HG03175 (cell line): ENCODE measurements at regions not wholly inside any gene's neighbourhood (a gene's known extent, or its start where the extent isn't known, plus 50 kb on each side); places are given as distances from the start of the nearest gene placed in this dataset.

ENCODE experiments used
- ATAC-seq: cut with Tn5 transposase; IDR thresholded peaks from one replicate; pipeline ENCODE4 v1.9.1; 2021; ENCODE audit warnings: mild to moderate bottlenecking, moderate library complexity; ENCODE audit not compliant: unreplicated experiment

GRCh38 chr4:124019749-124020549 lies 623.4 kb downstream of the SPRY1 start:
- no peak for ATAC-seq

DNA sequence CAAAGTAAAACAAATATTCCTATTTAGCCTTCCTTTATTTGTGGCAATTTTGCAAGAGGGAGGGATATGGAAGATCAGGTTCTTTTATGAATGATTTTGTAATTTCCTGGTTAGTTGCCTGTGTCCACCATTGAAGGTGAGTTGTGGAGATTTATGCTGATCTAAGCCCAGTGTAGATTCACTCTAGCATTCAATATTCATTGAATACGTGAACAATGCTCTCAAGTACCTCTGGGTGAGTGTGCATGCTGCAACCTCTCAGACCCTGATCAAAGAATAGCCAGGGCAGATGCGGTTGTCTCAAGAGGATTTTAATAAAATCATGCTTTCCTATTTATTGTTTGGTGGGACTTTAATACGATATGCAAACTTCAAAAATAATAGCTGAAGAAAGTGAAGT lies 628.4 kb downstream of the SPRY1 start:
- ATAC-seq: no peak

DNA sequence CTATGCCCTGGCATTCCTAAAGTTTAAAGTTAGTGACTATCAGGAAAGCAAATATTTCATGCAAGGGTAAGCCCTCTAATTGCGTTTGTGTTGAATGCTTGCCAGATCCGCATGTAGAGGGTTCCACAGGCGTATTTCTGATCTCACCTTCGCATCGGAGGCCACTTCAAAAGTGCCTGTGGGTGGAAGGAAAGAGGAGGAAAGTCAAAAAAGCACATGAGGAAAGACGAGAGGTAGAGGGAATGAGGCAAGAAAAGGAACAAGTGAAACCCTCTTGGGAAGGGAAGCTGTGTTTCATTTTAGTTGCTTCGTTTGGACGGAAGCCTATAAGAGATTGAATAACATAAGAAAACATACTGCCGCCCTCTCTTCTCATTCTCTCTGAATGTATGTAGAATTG lies 628.8 kb downstream of the SPRY1 start:
- no peak for ATAC-seq

- no peak for ATAC-seq
Observed at GRCh38 chr4:124028182-124028581, 631.6 kb downstream of the SPRY1 start.

DNA sequence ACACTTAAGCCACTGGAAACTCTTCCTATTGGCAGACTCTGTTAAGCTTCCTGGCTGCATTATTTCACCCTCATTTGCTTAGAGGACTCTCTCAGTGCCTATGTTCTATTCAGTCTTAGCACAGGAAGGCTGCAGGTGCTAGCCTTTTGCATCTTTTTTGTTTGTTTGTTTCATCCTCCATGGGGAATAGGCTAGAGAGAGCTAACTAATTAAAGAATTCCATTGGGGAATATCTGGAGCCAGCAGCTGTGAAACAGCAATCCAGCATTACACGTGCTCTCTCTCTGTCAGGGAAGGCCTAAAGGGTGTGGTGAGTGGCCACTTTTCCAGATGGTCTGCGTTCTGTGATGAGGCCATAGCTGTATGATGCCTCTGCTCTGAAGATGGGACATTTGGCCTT lies 633.6 kb downstream of the SPRY1 start:
- ATAC-seq: no peak

- no peak for ATAC-seq
Observed at GRCh38 chr4:124032035-124032434, 635.4 kb downstream of the SPRY1 start.

DNA sequence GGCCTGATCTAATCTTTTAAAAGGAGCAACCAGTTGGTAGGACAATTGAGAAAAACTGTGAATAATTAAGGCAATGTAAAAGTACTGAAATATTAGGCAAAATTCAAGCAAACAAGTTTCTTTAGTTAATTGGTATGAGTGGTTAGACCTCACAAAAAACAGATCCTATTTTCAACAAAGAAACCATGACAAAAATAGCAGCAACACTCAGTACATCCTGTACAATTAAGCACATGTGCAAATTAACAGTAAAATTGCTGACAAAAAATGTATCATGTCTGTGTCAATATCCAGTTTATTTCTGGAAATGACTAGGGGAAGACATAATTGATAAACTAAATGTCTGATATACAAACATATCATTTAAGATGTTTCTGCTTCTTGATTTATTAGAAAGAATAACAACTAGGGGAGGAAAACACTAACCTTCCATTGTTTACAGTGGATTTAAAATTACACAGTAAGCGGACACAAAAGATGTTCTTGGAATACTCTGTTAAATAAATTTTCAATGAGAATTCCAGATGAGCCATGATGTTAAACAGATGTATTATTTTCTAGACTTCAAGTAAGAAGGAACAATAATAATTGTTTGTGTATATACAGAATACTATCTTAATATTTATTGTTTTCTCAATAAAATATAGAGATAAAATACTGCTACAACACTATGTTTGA lies 638.9 kb downstream of the SPRY1 start:
- no peak for ATAC-seq

DNA sequence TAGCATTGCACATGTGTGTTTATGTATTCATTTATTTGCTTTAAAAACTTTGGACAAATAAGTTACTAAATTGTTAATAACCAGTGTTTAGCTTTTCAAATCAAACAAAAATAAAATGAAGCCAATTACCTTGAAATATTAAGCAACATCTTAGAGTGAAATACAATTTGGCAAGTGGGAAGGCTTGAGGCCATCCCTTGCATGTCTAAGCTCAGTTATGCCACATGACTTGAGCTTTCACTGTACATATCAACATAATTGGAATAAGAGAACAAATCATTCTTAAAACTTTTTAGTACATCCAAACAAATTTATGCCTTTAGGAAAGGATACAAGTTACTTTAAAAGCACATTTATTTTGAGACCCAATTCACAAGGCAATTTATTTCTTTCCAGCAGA lies 640.6 kb downstream of the SPRY1 start:
- no peak for ATAC-seq

- no peak for ATAC-seq
Observed at GRCh38 chr4:124044330-124044729, 647.7 kb downstream of the SPRY1 start.

DNA sequence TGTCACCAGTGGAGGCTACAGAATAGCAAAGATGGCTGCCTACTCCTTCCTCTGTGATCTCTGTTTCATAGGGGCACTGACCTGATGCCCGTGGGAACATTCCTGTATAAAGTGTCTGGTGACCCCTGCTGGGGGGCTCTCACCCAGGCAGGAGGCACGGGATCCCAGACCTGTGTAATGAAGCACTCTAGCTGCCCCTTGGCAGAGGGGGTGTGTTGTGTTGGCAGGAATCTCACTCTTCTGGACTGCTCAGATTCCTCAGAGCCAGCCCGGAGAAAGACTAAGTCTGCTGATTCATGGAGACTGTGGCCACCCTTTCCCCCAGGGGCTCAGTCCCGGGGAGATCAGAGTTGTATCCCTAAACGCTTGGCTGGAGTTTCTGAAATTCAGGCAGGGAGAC lies 648.3 kb downstream of the SPRY1 start:
- ATAC-seq: no peak

DNA sequence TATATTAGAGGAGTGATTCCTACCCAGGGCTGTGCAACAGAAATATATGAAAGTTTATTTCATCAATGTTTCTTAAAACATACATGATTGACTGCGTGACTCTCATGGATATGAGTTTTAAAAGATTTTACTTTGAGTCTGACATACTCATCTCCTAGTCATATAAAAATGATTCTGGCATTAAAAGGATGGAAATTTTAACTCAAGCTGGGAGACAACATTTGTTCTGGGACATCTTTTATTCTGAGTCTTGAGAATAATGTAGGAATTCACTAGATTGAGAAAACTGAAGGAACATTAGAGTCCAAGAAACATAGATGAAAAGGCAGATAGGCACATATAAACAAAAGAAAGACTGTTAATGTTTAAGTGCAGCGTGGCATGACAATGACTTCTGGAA lies 649.6 kb downstream of the SPRY1 start:
- ATAC-seq: no peak

GRCh38 chr4:124053872-124054538 lies 657.4 kb downstream of the SPRY1 start:
- no peak for ATAC-seq

DNA sequence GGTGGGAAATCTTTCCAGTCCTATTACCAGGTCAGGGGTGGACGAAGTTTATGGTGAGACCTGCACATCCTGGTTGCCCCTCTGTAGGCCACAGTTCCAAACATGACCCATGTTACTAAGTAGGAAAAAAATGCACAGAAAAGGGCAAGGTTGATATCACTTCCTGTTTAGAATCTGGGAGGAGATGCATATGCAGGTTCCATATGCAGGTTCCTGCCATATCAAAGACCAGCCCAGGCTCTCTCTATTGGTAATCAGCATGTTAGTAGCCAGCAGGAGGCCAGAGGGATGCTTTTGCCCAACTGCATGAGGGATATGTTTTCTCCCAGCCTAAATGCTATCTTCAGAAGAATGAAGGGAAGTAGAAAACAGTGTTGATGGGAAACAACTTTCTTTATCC lies 657.2 kb downstream of the ANKRD50 start:
- ATAC-seq: no peak

- no peak for ATAC-seq
Observed at GRCh38 chr4:124055896-124056295, 656.6 kb downstream of the ANKRD50 start.

DNA sequence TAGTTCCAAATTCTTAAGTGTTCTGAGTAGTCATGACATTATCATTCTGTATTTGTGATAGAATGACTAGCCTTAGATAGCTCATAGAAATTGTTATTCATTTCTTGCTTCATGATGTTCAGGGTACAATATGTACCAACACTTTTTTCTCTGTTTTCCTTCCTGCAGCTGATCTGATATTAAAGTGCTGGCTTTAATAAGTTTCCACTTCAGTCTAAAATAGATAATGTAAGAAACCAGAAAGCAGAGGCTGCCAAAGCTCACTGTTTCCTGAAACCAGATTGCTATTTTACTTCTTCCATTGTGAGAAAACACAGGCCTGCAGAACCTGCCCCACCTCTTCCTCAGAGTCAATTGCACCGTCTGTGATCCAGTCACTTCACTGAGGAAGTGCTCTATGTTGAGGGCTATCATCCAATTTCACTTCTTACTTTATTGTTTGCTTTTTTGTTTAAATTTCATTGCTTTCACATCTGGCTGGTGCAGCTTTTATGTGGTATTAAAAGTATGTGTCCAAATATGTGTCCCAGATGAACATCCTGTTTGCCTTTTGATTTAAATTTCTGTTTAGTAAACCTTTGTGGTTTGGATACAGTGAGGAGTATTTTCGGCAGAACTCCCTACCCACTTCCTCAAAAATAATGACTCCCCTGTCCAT lies 652.1 kb downstream of the ANKRD50 start:
- ATAC-seq: peak; percentile 49

DNA sequence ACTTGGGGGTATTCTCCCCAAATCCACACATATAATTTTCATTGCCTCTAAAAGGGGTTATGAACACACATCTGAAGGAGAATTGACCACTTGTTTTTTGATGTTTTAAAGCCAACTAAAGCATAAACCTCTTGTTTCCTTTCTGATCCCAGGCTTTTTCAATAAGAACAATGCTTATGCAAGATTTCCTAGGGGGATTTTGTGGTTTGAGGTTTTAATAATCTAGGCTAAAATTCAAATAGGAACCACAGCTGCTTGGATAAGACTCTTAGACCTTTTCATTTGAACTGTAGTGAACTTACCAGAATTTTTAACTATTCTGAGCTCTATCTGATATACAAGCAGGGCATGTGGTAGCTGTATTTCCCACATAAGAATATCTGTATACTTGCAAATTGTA lies 651.1 kb downstream of the ANKRD50 start:
- ATAC-seq: no peak

DNA sequence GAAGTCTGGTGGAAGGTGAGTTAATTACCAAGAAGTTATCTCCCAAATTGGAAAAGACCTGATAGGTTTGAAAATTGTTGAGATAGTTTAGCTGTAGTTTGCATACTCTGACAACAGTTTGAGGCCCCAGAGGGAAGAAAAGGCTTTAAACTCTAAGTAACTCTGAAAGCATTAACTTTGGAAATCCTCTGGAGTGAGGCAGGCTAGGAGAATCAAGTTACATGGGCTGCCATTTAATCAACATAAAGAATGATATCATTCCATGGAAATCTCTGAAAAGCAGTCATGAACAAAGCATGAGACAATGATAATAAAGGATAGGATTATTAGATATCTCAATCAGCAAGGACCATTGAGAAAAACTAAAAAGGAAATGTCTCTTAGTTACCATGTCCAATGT lies 647.1 kb downstream of the ANKRD50 start:
- no peak for ATAC-seq

- ATAC-seq: no peak
Observed at GRCh38 chr4:124065936-124066335, 646.6 kb downstream of the ANKRD50 start.

DNA sequence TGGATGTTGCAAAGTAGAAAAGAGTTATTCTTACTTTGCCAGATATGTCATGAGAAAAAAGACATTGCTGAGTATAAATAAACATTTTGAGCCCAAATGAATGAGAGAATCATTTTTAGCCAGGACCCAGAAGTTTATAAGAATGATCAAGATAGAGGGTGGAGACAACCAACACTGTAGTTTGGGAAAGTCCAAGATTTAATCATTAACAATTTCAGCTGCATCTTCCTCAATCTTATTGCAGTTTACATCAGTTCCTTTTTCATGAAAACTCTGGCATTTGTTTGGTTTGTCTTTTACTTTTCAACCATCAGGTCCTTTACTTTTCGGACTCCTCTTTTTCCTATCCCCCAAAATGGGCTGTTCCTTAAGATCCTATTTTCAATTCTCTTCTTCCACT lies 645.9 kb downstream of the ANKRD50 start:
- ATAC-seq: no peak

DNA sequence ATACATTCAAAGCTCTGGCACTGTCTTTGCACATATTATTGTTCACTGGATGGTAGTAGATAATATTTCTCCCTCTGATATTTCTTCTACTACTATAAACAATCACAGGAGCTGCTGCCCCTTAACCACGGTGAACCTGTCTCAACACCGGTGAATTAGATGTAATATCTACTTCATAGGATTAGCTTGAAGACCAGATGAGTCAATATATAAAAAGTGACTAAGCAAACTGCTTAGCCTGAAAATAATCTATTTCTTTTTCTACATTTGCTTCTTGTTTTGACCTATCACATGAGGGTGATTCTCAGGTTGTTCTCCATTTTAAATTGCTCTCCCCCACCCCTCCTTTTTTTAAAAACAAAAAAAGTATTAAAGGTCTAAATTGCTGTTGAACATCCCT lies 645.5 kb downstream of the ANKRD50 start:
- no peak for ATAC-seq

- no peak for ATAC-seq
Observed at GRCh38 chr4:124070688-124071484, 641.6 kb downstream of the ANKRD50 start.
